GM19452 (cell line): ENCODE measurements at regions not wholly inside any gene's neighbourhood (a gene's known extent, or its start where the extent isn't known, plus 50 kb on each side); places are given as distances from the start of the nearest gene placed in this dataset.
"Not testable (repeated sequence)": the region's sequence is repeated elsewhere in the genome, so short reads cannot be mapped to it uniquely, and the experiment has no call there.

Experiments
- ATAC-seq: cut with Tn5 transposase; IDR thresholded peaks from one replicate; pipeline ENCODE4 v1.9.1; 2021; ENCODE audit not compliant: unreplicated experiment

DNA sequence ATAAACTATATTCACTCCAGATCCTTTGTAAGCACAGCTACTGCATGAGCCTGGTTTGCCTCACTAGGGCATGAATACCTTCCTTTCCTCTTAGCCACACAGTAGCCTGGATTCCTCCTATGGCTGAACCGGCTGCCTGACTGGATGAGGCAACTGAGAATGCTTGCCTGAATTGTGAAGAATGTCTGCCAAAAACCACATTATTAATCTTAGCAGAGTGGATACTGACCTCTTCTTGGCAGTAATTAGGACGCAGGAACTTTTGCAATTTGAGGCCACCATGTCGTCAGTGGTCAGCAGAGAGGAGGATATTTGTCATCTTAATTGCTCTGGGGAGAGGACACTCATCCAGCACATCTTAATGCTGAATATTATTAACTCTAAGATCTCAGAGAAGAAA lies 651.8 kb upstream of the GOT2 start:
- no peak for ATAC-seq

DNA sequence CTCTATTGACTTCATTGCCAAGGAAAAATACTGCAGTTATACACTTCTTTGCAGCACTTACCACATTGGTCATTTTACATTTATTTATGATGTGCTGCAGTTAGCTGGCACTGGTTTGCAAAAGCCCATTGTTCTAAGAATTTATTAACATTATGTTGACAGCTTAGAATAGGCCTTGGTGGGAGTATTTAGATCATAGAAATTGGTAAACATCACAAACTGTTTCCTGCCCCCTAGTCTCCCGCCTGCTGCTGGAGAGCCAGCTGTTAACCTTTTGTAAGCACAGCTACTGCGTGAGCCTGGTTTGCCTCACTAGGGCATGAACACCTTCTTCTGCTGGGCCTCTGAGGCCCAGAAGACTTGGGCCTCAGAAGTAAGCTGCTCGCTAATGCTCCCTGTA lies 651.4 kb upstream of the GOT2 start:
- ATAC-seq: no peak

DNA sequence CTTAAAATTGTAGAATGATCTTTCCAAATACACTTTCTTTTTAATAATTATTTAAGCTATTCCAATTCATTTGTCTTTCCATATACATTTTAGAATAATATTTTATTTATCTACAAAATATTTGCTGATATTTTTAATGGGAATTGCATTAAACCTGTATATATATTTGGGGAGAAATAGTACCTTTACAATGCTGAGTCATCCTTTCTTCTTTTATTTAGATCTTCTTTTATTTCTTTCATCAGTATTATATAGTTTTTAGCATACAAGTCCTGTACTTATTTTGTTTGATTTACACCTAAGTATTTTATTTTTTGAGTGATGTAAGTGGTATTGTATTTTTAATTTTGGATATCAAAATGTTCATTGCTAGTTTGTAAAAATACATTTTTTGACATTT lies 639.5 kb upstream of the GOT2 start:
- no peak for ATAC-seq

DNA sequence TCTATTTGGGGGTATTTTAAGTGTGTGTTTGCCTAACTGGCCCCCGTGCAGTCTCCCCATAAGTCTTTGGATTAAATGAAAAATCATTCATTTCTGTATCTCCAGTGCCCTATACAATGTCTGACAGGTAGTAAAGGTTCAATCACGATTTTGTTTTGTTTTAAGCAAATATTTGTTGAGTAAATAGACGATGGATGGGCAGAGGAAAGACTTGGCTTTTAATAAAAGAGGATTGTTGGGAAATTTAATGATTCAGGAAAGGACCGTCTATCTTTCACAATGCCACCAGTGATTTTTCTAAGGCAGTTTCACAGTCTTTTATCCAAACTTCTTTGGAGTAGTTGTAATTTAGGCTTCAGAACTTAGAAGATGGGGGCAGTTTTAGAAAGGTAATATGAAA lies 636.6 kb upstream of the GOT2 start:
- no peak for ATAC-seq

DNA sequence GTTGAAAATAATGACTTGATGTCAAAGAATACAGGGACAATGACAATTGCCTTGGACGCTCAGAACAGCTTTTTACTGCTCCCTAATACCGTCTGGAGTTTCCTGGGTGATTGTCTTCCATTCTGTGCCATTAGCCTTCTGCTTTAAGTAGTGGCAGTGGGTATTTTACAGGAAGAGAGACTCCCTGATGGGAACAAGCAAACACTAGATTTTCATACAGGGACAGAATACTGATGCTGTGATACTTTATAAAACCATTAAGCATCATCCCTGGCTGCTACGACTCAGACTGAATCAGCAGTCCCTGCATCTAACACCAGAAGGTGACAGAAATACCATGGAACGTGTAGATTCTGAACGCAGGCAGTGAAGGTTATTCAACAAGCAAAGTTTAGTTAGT lies 635.4 kb upstream of the GOT2 start:
- no peak for ATAC-seq

DNA sequence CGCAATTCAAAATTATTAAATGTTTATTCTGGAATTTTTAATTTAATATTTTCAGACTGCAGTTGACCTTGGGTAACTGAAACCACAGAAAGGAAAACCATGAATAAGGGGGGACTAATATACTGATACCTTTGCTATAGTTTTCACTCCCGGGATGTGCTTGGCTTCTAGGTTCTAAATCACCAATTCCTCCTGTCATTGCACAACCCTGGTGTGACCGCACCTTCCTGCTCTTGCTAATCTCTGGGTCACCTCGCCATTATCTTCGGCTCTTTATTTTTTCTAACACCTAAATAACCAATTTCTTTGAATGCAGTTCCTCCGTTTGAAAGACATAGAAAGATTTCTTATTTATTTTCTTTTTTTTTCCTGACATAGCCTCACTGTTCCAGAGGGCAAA lies 634.5 kb upstream of the GOT2 start:
- no peak for ATAC-seq

DNA sequence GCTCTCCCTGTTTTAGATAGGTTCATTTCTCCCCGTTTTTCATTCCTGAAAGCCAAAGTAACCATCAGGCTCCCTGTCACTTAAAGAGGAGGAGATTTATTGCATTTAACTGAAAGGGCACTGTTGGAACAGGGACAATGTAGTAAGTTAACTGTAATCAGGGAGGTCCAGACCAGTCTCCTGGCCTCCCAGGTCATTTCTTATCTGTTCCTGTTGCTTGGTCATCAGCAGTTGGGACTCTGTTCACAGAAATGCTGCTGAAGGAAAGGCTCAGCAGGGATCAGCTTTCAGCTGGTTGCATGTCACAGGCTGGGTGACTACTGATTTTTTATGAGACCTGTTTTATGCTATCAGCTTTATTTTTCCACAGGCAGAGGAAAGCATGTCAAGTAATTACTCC lies 622.6 kb upstream of the GOT2 start:
- ATAC-seq: no peak

DNA sequence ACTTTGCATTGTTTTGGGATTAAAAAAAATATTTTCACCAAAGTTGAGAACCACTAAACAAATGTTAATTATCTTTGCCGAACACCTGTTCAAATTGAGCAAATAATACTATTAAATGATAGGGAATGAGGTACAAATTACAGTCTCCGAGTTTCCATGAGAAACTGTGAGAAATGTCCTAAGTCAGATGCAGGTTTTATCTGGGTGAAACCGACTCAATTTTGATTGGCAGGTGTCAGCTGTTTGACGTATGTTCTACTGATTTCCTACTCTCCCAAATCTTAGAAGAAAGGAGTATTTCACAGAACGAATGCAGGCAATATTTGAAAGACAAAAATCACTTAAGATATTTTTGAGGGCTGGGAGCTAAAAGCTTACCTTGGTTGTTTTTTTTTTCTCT lies 622.0 kb upstream of the GOT2 start:
- ATAC-seq: no peak

DNA sequence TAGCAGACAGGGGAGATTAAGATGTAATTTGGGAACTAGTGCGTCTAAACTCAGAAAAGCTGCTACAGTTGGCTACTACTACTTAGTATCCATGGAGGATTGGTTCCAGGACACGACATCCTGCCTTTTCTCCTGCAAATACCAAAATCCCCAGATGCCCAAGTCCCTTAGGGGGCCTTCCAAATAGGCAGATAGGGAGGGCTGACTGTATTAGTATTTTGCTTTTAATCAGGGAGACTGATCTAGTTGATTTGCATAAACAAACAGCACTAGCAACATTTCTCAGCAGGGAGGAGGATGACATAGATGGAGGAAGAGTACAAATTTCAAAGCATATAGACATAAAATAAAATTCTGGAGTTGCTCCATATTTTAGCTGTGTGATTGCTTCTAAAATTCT lies 621.6 kb upstream of the GOT2 start:
- no peak for ATAC-seq

DNA sequence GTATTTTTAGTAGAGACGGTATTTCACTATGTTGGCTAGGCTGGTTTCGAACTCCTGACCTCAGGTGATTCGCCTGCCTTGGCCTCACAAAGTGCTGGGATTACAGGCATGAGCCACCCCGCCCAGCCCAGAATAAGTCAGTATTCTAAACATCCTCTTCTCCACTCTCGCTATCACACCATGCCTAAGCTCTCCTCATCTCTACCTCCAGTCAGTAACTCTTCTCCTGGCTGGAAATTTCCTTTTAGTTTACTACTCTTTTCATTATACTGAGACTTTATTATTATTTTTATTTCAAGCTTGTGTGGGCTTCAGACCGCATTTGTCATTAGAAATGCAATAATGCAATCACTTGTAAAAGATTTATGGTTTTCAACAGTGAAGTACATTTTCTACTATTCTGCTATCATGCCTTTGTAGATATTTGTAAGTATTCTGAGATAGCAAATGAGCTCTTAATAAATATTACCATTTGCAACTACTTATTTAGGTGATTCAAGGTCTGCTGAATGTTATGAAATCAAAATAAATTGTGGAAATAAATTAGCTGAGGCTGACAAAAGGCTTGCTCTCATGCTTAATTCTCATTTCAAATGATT lies 617.3 kb upstream of the GOT2 start:
- ATAC-seq: no peak

DNA sequence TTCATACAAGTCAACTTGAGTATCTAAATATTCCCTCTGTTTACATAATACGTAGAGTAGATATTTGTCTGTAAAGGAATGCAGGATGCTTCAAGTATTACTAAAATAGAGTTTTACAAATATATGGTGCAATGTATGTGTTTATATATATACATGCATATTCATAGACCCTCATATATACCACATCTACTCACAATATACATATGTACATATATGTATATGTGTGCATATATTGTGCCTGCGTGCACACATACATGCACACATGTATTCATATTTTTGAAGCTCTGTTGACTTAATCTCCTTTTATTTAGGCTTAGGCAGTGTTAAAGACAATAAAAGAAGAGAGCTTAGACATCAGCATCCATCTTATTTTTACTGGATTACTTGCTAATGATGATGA lies 616.6 kb upstream of the GOT2 start:
- ATAC-seq: no peak

DNA sequence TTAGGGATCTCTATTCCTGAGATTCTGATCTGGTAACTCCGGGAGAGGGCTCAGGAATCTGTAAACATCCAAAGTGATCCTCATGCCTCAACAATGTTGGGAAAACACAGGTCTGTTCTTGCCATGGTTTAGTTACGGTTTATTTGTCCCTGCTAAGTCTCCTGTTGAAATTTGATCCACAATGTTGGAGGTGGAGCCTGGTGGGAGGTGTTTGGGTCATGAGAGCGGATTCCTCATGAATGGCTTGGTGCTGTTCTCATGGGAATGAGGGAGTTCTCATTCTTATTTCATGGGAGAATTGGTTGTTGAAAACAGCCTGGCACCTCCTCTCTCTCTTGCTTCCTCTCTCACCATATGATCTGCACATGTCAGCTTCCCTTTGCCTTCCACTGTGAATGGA lies 608.6 kb upstream of the GOT2 start:
- ATAC-seq: no peak

DNA sequence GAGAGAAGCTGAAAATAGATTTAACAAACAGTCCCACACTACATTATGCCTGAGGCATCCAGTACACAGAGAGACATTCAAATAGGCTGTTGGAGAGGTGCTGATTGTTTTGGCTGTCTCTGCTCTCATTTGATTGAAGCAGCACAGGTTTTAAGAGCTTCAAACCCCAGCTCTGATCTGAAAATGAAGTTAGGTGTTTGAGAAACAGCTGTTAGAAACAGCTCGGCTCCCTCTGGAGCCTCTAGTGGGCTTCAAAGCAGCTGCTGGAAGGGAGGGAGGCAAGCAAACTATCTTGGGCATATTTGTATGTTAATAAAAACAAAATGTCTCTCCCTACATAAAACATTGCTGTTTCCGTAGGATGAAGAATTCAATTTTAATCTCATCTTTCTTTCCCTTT lies 607.3 kb upstream of the GOT2 start:
- ATAC-seq: no peak

DNA sequence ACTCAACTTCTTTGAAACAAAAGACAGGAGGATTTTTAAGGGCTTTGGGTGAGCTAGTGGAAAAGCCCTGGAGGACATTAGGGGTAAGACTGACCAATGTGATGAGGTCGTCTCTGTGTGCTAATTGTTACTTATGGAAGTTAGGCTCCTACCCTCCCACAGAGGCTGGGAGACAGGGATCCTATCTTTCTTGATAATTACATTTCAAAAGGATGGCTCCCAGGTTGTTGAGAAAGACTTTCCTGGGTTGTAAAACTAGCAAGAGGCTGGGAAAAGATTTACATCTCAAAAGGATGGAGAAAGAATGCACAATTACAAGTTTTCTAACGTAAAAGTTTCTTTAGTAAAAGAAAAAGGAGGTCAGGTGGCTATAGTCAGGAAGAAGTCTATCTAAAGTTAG lies 605.8 kb upstream of the GOT2 start:
- no peak for ATAC-seq

DNA sequence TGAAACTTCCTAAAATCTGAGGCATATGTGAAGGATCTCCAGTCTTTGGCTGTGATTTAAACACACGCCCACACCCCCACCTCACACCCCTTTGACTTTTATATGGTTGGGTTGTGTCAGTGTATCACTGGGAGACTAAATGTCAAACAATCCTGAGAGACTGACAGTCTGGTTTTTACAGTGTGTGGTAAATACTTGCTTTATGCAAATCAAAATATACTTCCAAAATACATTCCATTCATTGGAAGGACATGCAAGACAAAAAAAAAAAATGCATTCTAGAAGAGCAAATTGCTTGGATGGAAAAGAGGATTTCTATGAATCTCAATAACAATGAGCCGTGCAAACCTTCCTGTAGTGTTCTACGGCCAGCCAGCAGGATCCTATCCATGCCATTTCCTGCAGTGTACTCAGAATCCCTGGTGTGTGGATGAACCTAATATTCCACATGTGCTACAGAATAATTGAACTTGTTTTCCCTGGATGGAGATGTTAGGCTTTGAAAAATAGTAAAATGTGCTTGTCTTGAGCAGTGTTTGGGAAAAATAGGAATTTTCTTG lies 602.1 kb upstream of the GOT2 start:
- no peak for ATAC-seq

DNA sequence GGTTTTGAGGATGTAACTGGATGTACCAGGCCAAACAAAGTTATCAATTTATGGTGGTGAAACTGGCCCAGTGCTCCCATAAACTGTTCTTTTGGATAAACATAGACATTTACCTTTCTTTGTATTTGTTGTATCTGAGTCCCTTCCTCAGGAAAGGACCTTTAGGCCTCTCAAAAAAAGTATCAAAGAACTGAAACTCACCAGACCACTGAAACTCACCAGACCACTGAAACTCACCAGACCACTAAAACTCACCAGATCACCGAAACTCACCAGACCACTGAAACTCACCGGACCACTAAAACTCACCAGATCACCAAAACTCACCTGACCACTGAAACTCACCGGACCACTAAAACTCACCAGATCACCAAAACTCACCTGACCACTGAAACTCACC lies 597.6 kb upstream of the GOT2 start:
- ATAC-seq: not testable (repeated sequence)

DNA sequence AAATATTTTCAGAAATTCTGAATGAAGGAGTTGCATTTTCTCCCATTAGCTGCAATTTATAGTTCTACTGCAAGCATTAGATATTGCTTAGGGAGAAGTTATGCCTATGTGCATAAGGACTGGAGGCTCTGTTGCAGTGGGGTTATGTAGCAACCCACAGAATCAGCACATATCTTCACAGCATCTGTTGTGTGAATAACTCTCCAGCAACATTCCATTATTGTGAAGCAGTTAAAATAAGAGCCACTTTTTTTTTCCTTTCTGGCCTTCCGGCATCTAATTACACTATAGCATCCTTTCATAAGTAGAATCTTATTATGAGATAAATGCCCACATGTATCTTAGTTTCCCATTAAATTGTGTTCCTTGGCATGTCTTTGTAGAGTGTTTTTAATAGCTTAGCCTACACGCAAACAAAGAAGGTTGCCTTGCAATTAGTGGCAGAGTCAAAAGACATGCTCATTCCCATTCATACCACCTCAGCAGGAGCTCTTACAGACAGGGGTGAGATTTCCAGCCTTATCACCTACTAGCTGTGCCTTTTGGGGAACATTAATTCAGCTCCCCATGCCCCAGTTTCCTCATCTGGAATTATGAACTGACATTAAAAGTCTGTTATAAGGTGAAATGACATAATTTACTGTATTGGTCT lies 596.0 kb upstream of the GOT2 start:
- no peak for ATAC-seq

DNA sequence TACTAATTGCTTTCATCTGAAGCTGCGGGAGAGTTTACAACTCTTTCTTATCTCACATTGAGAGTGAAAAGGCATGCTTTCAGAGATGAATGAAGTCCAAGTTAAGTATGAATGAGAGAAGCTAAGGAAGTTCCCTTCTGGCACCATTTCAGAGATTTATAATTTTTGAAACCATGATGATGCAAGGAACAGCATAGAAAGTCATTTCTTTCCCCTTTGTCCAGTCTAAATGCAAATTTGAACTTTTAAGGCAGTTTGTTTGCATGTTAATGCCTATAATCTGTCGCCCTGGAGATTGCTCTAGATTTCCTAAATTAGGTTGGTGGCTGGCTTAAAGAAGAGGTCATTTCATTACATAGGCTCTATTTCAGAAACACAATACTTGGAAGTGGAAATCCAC lies 594.8 kb upstream of the GOT2 start:
- ATAC-seq: no peak

DNA sequence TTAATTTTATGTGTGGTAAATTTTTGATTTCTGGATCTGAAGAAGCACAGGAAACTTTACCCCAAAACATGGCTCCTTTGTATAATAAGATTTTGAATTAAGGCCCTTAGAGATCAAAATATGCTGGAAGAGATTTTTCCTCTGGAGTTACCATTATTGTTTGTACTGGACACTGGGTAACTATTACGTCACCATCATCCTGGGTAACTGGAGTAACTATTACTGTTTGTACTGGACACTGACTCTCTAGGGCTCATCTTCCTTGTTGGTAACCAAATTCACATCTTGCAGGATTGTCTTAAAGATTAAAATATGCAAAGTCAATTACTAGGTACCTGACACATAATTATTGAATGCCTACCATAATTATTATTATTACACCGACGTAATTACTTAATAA lies 593.8 kb upstream of the GOT2 start:
- no peak for ATAC-seq

DNA sequence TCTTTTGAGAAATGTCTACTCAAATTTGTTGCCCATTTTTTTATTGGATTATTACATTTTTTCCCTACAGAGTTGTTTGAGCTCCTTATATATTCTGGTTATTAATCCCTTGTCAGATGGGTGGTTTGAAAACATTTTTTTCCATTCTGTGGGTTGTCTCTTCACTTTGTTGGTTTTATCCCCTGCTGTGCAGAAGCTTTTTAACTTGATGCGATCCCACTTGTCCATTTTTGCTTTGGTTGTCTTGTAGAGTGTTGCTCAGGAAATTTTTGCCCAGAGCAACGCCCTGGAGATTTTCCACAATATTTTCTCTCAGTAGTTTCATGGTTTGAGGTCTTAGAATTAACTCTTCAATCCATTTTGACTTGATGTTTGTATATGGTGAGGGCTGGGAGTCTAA lies 592.8 kb upstream of the GOT2 start:
- no peak for ATAC-seq

DNA sequence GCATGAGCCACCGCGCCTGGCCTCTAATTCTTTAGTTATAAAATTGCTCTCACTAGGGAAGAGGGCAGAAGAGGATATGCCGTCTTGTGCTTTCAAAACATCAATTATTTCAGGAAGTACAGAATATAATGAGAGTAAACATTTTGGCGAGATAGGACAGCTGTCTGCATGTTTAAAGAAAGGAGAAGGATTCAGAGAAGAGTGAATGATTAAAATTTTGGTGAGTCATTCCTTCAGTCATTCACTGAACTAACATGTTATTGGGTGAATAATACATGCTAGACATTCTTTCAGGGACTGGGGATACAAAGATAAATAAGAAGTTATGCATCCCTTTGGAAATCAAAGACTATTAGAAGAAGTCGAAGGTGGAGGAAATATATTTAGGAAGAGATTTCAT lies 590.3 kb upstream of the GOT2 start:
- ATAC-seq: no peak

DNA sequence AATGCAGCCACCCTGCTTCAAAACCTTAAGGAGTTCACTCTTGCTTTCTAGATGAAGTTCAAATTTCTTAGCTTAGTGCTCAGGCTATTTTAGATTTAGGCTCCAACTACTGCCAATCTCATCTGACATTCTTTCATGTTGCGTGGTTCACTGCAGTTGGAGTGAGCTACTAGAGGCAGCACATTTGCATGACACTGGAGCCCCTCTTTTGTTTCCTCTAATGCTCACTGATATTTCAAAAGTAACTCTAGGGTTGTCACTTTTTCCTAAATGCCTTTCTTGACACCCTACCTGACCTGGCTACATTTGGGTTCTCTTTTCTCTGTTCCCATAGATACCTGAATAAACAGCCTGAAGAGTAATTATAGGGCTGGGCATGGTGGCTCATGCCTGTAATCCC lies 586.5 kb upstream of the GOT2 start:
- no peak for ATAC-seq

DNA sequence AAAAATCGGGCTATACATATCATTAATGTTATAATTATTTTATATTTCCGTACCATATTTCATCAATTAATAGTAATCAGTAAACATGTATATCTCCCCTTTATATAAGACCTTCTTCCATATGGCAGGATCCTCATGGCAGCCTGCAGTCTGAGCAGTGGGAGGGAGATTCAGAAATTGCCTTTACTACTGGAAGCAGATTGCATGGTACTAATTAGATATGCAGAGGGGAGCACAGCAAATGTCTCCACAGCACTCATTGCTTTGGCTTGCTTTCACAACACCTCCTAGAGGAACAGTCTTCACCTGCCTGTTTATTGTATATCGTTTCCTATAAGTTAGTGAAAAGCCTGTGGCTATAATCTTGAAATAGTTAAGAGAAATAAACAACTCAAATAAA lies 585.8 kb upstream of the GOT2 start:
- no peak for ATAC-seq
